ENCODE measurements at regions not wholly inside any gene's neighbourhood (a gene's known extent, or its start where the extent isn't known, plus 50 kb on each side); places are given as distances from the start of the nearest gene placed in this dataset.

DNA sequence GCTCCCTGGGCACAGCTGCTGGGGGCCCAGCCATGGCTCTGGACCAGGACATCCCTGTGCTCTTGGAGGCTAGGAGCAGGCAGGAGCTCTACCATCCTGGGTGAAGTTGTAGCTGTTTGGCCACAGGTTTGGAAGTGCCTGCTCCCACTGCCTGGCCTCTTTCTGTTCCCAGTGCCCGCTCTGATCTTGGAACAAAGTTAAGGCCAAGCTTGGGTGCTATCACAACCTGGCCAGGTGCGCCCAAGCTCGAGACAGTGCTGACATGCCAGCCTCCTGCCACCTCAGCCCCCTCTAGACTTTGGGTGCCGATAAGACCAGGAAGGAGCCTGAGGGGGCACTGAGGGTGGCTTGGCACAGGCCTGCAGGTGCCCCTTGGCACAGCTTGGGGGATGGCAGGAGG, 686.1 kb upstream of the AADAT start (continued):
- TF ChIP-seq, protein P1, sequence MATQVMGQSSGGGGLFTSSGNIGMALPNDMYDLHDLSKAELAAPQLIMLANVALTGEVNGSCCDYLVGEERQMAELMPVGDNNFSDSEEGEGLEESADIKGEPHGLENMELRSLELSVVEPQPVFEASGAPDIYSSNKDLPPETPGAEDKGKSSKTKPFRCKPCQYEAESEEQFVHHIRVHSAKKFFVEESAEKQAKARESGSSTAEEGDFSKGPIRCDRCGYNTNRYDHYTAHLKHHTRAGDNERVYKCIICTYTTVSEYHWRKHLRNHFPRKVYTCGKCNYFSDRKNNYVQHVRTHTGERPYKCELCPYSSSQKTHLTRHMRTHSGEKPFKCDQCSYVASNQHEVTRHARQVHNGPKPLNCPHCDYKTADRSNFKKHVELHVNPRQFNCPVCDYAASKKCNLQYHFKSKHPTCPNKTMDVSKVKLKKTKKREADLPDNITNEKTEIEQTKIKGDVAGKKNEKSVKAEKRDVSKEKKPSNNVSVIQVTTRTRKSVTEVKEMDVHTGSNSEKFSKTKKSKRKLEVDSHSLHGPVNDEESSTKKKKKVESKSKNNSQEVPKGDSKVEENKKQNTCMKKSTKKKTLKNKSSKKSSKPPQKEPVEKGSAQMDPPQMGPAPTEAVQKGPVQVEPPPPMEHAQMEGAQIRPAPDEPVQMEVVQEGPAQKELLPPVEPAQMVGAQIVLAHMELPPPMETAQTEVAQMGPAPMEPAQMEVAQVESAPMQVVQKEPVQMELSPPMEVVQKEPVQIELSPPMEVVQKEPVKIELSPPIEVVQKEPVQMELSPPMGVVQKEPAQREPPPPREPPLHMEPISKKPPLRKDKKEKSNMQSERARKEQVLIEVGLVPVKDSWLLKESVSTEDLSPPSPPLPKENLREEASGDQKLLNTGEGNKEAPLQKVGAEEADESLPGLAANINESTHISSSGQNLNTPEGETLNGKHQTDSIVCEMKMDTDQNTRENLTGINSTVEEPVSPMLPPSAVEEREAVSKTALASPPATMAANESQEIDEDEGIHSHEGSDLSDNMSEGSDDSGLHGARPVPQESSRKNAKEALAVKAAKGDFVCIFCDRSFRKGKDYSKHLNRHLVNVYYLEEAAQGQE (IDR thresholded peaks at IDR 0.05; ENCODE audit: low read depth), result no peak
- TF ChIP-seq, protein P2, sequence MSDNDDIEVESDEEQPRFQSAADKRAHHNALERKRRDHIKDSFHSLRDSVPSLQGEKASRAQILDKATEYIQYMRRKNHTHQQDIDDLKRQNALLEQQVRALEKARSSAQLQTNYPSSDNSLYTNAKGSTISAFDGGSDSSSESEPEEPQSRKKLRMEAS (IDR thresholded peaks at IDR 0.05), result no peak

DNA sequence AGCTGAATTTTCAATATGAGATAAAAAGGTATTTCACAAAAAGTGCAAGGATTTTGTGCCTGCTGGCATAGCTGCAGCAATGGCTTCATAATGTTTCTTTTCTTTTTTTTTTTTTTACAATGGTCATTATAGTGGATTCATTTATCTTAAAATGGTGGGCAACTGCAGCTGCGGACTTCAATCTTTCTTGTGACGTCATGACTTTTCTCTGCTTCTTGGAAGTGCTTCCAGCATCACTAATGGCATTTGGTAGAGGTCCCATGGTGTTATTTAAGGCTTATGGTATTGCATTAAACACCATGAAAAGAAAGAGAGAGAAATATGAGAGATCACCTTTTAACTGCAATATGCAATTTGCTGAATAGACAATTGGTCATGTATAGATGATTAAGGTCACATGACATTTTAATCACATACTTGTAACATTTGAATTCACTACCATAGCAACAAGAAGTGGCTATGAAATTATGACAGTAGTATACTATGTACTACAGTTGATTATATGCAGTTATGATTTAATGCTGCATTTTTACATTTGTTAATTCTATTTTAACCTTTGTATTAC, 684.0 kb upstream of the AADAT start:
- no peak overlapping the region for H2AFZ ChIP-seq (ENCODE audit: low read depth, low read length, poor library complexity, severe bottlenecking)
- TF ChIP-seq, protein P3, sequence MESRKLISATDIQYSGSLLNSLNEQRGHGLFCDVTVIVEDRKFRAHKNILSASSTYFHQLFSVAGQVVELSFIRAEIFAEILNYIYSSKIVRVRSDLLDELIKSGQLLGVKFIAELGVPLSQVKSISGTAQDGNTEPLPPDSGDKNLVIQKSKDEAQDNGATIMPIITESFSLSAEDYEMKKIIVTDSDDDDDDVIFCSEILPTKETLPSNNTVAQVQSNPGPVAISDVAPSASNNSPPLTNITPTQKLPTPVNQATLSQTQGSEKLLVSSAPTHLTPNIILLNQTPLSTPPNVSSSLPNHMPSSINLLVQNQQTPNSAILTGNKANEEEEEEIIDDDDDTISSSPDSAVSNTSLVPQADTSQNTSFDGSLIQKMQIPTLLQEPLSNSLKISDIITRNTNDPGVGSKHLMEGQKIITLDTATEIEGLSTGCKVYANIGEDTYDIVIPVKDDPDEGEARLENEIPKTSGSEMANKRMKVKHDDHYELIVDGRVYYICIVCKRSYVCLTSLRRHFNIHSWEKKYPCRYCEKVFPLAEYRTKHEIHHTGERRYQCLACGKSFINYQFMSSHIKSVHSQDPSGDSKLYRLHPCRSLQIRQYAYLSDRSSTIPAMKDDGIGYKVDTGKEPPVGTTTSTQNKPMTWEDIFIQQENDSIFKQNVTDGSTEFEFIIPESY (IDR thresholded peaks at IDR 0.05; ENCODE audit: extremely low read depth, insufficient replicate concordance, low read length), result no peak
- TF ChIP-seq SP1 (IDR thresholded peaks at IDR 0.05; ENCODE audit: low read depth) (no peak), FOSL1 (IDR thresholded peaks at IDR 0.05; ENCODE audit: low read depth) (no peak), ELF1 (IDR thresholded peaks at IDR 0.05; ENCODE audit: borderline replicate concordance, low read depth) (no peak)
- TF ChIP-seq, protein P4, sequence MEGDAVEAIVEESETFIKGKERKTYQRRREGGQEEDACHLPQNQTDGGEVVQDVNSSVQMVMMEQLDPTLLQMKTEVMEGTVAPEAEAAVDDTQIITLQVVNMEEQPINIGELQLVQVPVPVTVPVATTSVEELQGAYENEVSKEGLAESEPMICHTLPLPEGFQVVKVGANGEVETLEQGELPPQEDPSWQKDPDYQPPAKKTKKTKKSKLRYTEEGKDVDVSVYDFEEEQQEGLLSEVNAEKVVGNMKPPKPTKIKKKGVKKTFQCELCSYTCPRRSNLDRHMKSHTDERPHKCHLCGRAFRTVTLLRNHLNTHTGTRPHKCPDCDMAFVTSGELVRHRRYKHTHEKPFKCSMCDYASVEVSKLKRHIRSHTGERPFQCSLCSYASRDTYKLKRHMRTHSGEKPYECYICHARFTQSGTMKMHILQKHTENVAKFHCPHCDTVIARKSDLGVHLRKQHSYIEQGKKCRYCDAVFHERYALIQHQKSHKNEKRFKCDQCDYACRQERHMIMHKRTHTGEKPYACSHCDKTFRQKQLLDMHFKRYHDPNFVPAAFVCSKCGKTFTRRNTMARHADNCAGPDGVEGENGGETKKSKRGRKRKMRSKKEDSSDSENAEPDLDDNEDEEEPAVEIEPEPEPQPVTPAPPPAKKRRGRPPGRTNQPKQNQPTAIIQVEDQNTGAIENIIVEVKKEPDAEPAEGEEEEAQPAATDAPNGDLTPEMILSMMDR (IDR thresholded peaks at IDR 0.05 in 2 of 3, conservative IDR thresholded peaks at IDR 0.05 in 1 of 3; ENCODE audit: borderline replicate concordance in 1 of 3, insufficient read depth in 1 of 3, low read depth in 2 of 3, low read length in 2 of 3), result no peak
- H4K20me1 ChIP-seq (ENCODE audit: insufficient read depth), result no peaks in the 10 kb centered on the region
- intact Hi-C loops (cut with micrococcal nuclease), result no loop called here
- DNase-seq (ENCODE audit: low read depth, low spot score) (no peak), ATAC-seq (no peak)
- CTCF ChIA-PET, result no interaction called here
- H3K4me1 ChIP-seq (ENCODE audit: control insufficient read depth in 1 of 2, insufficient read depth in 2 of 2, low read length in 2 of 2), result no peaks in the 10 kb centered on the region
- H3K27me3 ChIP-seq (ENCODE audit: insufficient read depth, low read length), result no peaks in the 10 kb centered on the region
- POLR2A ChIA-PET, result no interaction called here
- H3K4me2 ChIP-seq (ENCODE audit: low read length), result no peak overlapping the region
- H3K36me3 ChIP-seq (ENCODE audit: control insufficient read depth in 1 of 2, insufficient read depth in 2 of 2, low read length in 2 of 2), result no peaks in the 10 kb centered on the region
- BruUV-seq (replicated peaks), result no TSS peak
- H3K9ac ChIP-seq (ENCODE audit: low read length), result no peak overlapping the region
- no peak overlapping the region for H3K27ac ChIP-seq (ENCODE audit: low read depth, low read length)
- RAD21 ChIA-PET (ENCODE audit: low non-redundant PET in 1 of 2, low total read pairs in 2 of 2, uncharacterized antibody in 2 of 2, unreplicated experiment in 2 of 2), result no interaction called here
- H3K9me3 ChIP-seq (ENCODE audit: control insufficient read depth in 1 of 2, insufficient read depth in 1 of 2, low read depth in 1 of 2, low read length in 2 of 2), result no peaks in the 10 kb centered on the region
- no peaks in the 10 kb centered on the region for H3K79me2 ChIP-seq (ENCODE audit: insufficient read depth, low read length)
- H3K9me2 ChIP-seq (ENCODE audit: insufficient read depth), result no peaks in the 10 kb centered on the region
- H3K4me3 ChIP-seq (replicated peaks in 1 of 2; ENCODE audit: low read depth in 1 of 2, low read length in 2 of 2), result no peak overlapping the region
